HUES48 (cell line): ENCODE measurements at regions not wholly inside any gene's neighbourhood (a gene's known extent, or its start where the extent isn't known, plus 50 kb on each side); places are given as distances from the start of the nearest gene placed in this dataset.
"Not testable (repeated sequence)": the region's sequence is repeated elsewhere in the genome, so short reads cannot be mapped to it uniquely, and the experiment has no call there.

Experiments
- H3K27ac ChIP-seq: one replicate; pipeline ENCODE4 v1.7.0; 2013; ENCODE audit warnings: low read depth, low read length, inconsistent platforms
- H3K27me3 ChIP-seq: 2 replicates; pipeline ENCODE4 v1.6.1; 2013; ENCODE audit warnings: mild to moderate bottlenecking, low read length; ENCODE audit not compliant: control insufficient read depth, insufficient read depth
- H3K36me3 ChIP-seq: 2 replicates; pipeline ENCODE4 v1.6.1; 2013; ENCODE audit warnings: low read length; ENCODE audit not compliant: control insufficient read depth, insufficient read depth
- H3K4me1 ChIP-seq: 2 replicates; pipeline ENCODE4 v1.6.1; 2013; ENCODE audit warnings: mild to moderate bottlenecking, low read length; ENCODE audit not compliant: control insufficient read depth, insufficient read depth
- H3K4me3 ChIP-seq: 2 replicates; pipeline ENCODE4 v1.5.1; 2013; ENCODE audit warnings: mild to moderate bottlenecking, low read depth, low read length
- H3K9ac ChIP-seq: 2 replicates; pipeline ENCODE4 v1.6.1; 2013; ENCODE audit warnings: mild to moderate bottlenecking, low read depth, low read length, moderate library complexity
- H3K9me3 ChIP-seq: 2 replicates; pipeline ENCODE4 v1.6.1; 2013; ENCODE audit warnings: low read length; ENCODE audit not compliant: control insufficient read depth, insufficient read depth

- Histone ChIP-seq H3K27ac (no peak overlapping the region), H3K9ac (no peak overlapping the region), H3K36me3 (no peaks in the 10 kb centered on the region), H3K27me3 (no peaks in the 10 kb centered on the region), H3K4me1 (no peaks in the 10 kb centered on the region), H3K9me3 (no peaks in the 10 kb centered on the region; the same call in 1 of the 2 replicates), H3K4me3 (no peak overlapping the region)
Measured at GRCh38 chr10:9045311-9045710, 990.8 kb downstream of the GATA3 start.

DNA sequence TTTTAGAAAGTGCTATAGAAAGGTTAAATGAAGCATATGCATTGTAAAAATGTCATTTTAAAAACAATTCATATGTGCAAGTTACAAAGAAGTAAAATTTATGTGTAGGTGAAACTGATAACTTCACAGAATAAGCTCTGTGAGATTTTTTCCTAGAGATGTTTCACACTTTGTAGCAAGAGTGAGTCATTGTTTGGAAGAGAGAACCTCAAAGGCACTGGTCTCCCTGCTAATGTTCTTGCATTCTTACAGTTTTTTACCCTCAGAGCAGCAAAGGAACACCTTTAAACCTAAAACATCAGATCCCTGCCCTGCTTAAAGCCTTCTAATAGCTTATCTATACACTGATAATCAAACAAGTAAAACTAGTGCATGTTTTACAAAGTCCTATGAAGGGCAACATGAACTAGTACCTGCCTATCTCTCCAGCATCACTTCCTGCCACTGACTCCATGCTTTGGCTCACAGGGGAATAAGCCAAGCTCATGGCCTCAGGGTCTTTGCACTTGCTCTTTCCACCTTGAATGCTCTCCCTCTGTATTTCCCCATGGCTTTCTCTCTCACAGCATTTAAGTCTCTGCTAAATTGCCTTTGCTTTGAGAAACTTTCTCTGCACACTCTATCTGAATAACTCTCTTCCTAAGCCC lies 997.0 kb downstream of the GATA3 start:
- no peak overlapping the region for H3K27ac ChIP-seq
- no peaks in the 10 kb centered on the region for H3K27me3 ChIP-seq
- peaks cover 5% of the 10 kb centered on the region for H3K9me3 ChIP-seq
- no peak overlapping the region for H3K9ac ChIP-seq
- H3K36me3 ChIP-seq = no peaks in the 10 kb centered on the region
- no peaks in the 10 kb centered on the region for H3K4me1 ChIP-seq
- H3K4me3 ChIP-seq = no peak overlapping the region

DNA sequence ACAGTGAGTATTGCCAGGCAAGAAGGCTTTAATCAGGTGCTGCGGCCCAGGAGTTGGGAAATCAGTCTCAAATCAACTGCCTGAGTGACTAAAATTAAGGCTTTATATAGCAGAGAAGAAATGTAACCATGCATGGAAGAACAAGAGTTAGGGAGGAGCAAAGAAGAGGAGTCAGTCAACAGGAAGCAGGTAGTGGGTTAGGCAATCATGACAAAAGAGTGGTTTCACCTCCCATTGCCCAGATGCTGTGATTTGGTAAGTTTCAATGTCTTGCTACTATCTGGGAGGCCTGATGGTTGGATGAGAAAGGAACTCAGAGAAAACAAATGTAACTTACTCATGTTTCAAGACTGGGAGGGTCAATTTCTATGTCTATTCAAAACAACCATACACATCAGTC lies 998.3 kb downstream of the GATA3 start:
- H3K36me3 ChIP-seq = no peaks in the 10 kb centered on the region
- no peaks in the 10 kb centered on the region for H3K27me3 ChIP-seq
- no peak overlapping the region for H3K27ac ChIP-seq
- H3K4me1 ChIP-seq = no peaks in the 10 kb centered on the region
- peaks cover 5% of the 10 kb centered on the region for H3K9me3 ChIP-seq
- H3K9ac ChIP-seq = no peak overlapping the region
- no peak overlapping the region for H3K4me3 ChIP-seq

GRCh38 chr10:9056521-9056920 lies 1002.0 kb downstream of the GATA3 start:
- Histone ChIP-seq H3K4me3 (no peak overlapping the region), H3K9me3 (peaks cover 5% of the 10 kb centered on the region), H3K27me3 (no peaks in the 10 kb centered on the region), H3K36me3 (no peaks in the 10 kb centered on the region), H3K4me1 (no peaks in the 10 kb centered on the region), H3K27ac (no peak overlapping the region), H3K9ac (no peak overlapping the region)

GRCh38 chr10:9057293-9057692 lies 1002.8 kb downstream of the GATA3 start:
- H3K27me3 ChIP-seq, H3K4me1 ChIP-seq, H3K36me3 ChIP-seq, H3K4me3 ChIP-seq, H3K9ac ChIP-seq, H3K9me3 ChIP-seq, H3K27ac ChIP-seq: not testable (repeated sequence)

DNA sequence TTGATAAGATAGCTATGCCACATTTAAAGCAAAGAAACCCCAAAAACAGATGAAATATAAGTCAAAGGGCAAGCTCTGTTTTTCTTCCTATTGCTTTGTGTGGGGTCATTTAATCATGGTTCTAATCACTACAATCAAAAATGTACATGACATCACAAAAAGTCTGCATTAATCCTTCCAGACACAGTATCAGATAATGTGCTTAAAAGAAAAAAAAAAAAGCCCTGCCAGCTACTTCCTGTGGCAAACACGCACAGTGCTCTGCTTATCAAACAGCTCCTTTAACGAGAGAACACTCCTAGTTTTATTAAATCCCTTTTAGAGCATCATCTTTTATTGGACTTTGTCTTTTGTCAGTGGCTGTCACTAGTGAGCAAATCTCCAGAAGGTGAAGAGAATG lies 1005.8 kb downstream of the GATA3 start:
- H3K4me1 ChIP-seq = no peaks in the 10 kb centered on the region
- H3K36me3 ChIP-seq = no peaks in the 10 kb centered on the region
- H3K27me3 ChIP-seq = no peaks in the 10 kb centered on the region
- no peak overlapping the region for H3K9ac ChIP-seq
- H3K4me3 ChIP-seq = no peak overlapping the region
- no peak overlapping the region for H3K27ac ChIP-seq
- H3K9me3 ChIP-seq = peaks cover 5% of the 10 kb centered on the region

DNA sequence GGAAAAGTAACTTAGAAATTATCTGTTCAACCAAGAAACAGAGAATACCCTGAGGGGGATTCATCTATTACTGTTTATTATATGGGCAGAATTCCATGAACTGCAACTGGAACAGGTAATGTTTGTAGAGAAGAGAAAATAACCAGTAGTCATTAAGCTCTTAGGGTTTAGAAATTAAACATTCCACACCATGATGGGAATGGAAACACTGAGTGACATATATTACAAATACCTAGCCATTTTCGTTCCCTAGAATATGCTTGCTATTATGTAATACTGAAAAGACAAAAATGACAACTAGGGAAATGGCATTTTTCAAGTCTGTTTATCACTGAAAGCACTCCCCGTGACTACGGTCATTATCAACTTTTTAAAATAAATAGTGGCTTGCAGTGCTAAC lies 1007.4 kb downstream of the GATA3 start:
- Histone ChIP-seq H3K4me1 (no peaks in the 10 kb centered on the region), H3K9me3 (no peaks in the 10 kb centered on the region), H3K36me3 (no peaks in the 10 kb centered on the region), H3K27me3 (no peaks in the 10 kb centered on the region), H3K4me3 (no peak overlapping the region), H3K27ac (no peak overlapping the region), H3K9ac (no peak overlapping the region)

- Histone ChIP-seq H3K9me3 (no peaks in the 10 kb centered on the region), H3K4me1 (no peaks in the 10 kb centered on the region), H3K27me3 (no peaks in the 10 kb centered on the region), H3K4me3 (no peak overlapping the region), H3K27ac (no peak overlapping the region), H3K36me3 (no peaks in the 10 kb centered on the region), H3K9ac (no peak overlapping the region)
Measured at GRCh38 chr10:9066152-9066551, 1011.7 kb downstream of the GATA3 start.

GRCh38 chr10:9068003-9068402 lies 1013.5 kb downstream of the GATA3 start:
- no peak overlapping the region for H3K4me3 ChIP-seq
- H3K9me3 ChIP-seq = no peaks in the 10 kb centered on the region
- H3K9ac ChIP-seq = no peak overlapping the region
- H3K4me1 ChIP-seq = no peaks in the 10 kb centered on the region
- H3K27me3 ChIP-seq = no peaks in the 10 kb centered on the region
- H3K27ac ChIP-seq = no peak overlapping the region
- no peaks in the 10 kb centered on the region for H3K36me3 ChIP-seq

GRCh38 chr10:9069136-9069535 lies 1014.6 kb downstream of the GATA3 start:
- no peak overlapping the region for H3K27ac ChIP-seq
- no peaks in the 10 kb centered on the region for H3K9me3 ChIP-seq
- H3K36me3 ChIP-seq = no peaks in the 10 kb centered on the region
- no peak overlapping the region for H3K4me3 ChIP-seq
- H3K9ac ChIP-seq = no peak overlapping the region
- H3K27me3 ChIP-seq = no peaks in the 10 kb centered on the region
- no peaks in the 10 kb centered on the region for H3K4me1 ChIP-seq

DNA sequence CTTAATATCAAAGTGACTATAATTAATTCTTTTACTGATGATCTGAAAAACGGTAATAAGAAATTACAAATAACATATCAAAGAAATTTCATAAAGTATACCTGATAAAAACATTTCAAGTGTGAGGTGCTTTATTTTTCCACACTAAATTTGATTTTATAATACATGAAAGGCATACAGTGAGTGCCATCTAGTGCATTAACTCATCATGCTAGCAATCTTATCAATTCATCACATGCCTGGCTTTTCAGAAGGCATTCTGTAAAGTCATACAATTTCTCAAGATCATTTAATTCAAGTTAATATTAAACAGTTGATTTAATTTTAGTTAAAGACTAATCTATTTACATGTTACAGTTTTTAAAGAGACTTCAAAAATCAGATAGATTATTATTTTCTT lies 1020.9 kb downstream of the GATA3 start:
- Histone ChIP-seq H3K4me3 (no peak overlapping the region), H3K9me3 (no peaks in the 10 kb centered on the region), H3K9ac (no peak overlapping the region), H3K27ac (no peak overlapping the region), H3K4me1 (no peaks in the 10 kb centered on the region), H3K27me3 (no peaks in the 10 kb centered on the region), H3K36me3 (no peaks in the 10 kb centered on the region)

- Histone ChIP-seq H3K4me1 (no peaks in the 10 kb centered on the region), H3K36me3 (no peaks in the 10 kb centered on the region), H3K4me3 (no peak overlapping the region), H3K27ac (no peak overlapping the region), H3K9me3 (no peaks in the 10 kb centered on the region), H3K27me3 (no peaks in the 10 kb centered on the region), H3K9ac (no peak overlapping the region)
Measured at GRCh38 chr10:9076066-9076465, 1021.6 kb downstream of the GATA3 start.
